Lower leg skin (tissue), 4 donors: ENCODE measurements at regions not wholly inside any gene's neighbourhood (a gene's known extent, or its start where the extent isn't known, plus 50 kb on each side); places are given as distances from the start of the nearest gene placed in this dataset.

Source experiments
- DNase-seq, 2 donors: peaks; one replicate each; pipeline ENCODE4 v3.0.0-alpha.2; 2019; ENCODE audit warnings: low spot score in 2 of 2
- H3K4me3 ChIP-seq: fragments of 200-600 bp; sonication (generic); 2 replicates; pipeline ENCODE4 v1.5.1; 2017; ENCODE audit warnings: mild to moderate bottlenecking, low read depth; ENCODE audit not compliant: poor library complexity, severe bottlenecking
- CTCF ChIP-seq, 3 donors: fragments of 450-650 bp; IDR thresholded peaks; one replicate each; pipeline ENCODE4 v1.5.1; 2016; ENCODE audit warnings: antibody characterized with exemption in 3 of 3, mild to moderate bottlenecking in 3 of 3, moderate library complexity in 2 of 3
- POLR2A ChIP-seq, 2 donors: fragments of 450-650 bp; IDR thresholded peaks; one replicate each; pipeline ENCODE4 v1.6.1; 2016 to 2017; ENCODE audit warnings: antibody characterized with exemption in 2 of 2, mild to moderate bottlenecking in 1 of 2, moderate library complexity in 1 of 2
- WGBS, 2 donors: methylation state at CpG; one replicate each; pipeline ENCODE4 v1.1.5; 2018; 5-methylcytosine and 5-hydroxymethylcytosine counted together
- intact Hi-C: fragments of 100-400 bp; cut with DNase I; formaldehyde crosslinking; loops from one replicate; pipeline ENCODE4 v1.15.0; 2023; ENCODE audit warnings: low total_unique reads

GRCh38 chr19:28264556-28264955 is 948.4 kb downstream of the UQCRFS1 start:
- TF ChIP-seq POLR2A (IDR thresholded peaks at IDR 0.05) (no peak), CTCF (IDR thresholded peaks at IDR 0.05) (no peak)
- H3K4me3 ChIP-seq: no peak overlapping the region

GRCh38 chr19:28258829-28259228 is 954.1 kb downstream of the UQCRFS1 start:
- TF ChIP-seq CTCF (IDR thresholded peaks at IDR 0.05): no peak
- no peak for TF ChIP-seq POLR2A (IDR thresholded peaks at IDR 0.05)
- intact Hi-C loops: no loop called here
- 35 to 39% methylated on average over 3 of the region's 3 CpGs for WGBS, 2 donors
- no peak overlapping the region for H3K4me3 ChIP-seq
- no peak for DNase-seq

More at GRCh38 chr19:28264556-28264955, 948.4 kb downstream of the UQCRFS1 start:
- 45 to 59% methylated on average over 3 of the region's 3 CpGs for WGBS, 2 donors
- intact Hi-C loops: no loop called here
- no peak for DNase-seq

GRCh38 chr19:28257396-28257795 is 955.6 kb downstream of the UQCRFS1 start:
- intact Hi-C loops: no loop called here
- no peak for TF ChIP-seq CTCF (IDR thresholded peaks at IDR 0.05)
- no peak for TF ChIP-seq POLR2A (IDR thresholded peaks at IDR 0.05)
- no peak overlapping the region for H3K4me3 ChIP-seq
- 32 to 36% methylated on average over 1 of the region's 1 CpG for WGBS, 2 donors
- DNase-seq: no peak

- H3K4me3 ChIP-seq: no peak overlapping the region
- intact Hi-C loops: no loop called here
- TF ChIP-seq CTCF (IDR thresholded peaks at IDR 0.05) (no peak), POLR2A (IDR thresholded peaks at IDR 0.05) (no peak)
- 65 to 79% methylated on average over 2 of the region's 2 CpGs for WGBS, 2 donors
- DNase-seq: no peak
Measured at GRCh38 chr19:28247243-28247642, 965.7 kb downstream of the UQCRFS1 start.

- intact Hi-C loops: no loop called here
- 85 to 89% methylated on average over 3 of the region's 3 CpGs for WGBS, 2 donors
- TF ChIP-seq POLR2A (IDR thresholded peaks at IDR 0.05): no peak
- TF ChIP-seq CTCF (IDR thresholded peaks at IDR 0.05): no peak
- no peak for DNase-seq
- H3K4me3 ChIP-seq: no peak overlapping the region
Measured at GRCh38 chr19:28245937-28246336, 967.0 kb downstream of the UQCRFS1 start.

- 80 to 88% methylated on average over 6 of the region's 6 CpGs for WGBS, 2 donors
- no peak for DNase-seq
- H3K4me3 ChIP-seq: no peak overlapping the region
- intact Hi-C loops: no loop called here
- no peak for TF ChIP-seq POLR2A (IDR thresholded peaks at IDR 0.05)
- TF ChIP-seq CTCF (IDR thresholded peaks at IDR 0.05): no peak
Measured at GRCh38 chr19:28244966-28245365, 968.0 kb downstream of the UQCRFS1 start.
